Stimulated activated CD4-positive, alpha-beta T cell treated with anti-CD3 and anti-CD28 coated beads, Interleukin-15, amount 100 ng/mL, for 24 hours (primary cell): ENCODE measurements at regions not wholly inside any gene's neighbourhood (a gene's known extent, or its start where the extent isn't known, plus 50 kb on each side); places are given as distances from the start of the nearest gene placed in this dataset.
A peak's percentile ranks its signal among the peaks of the same experiment; 100 is the strongest.

Source experiments
- DNase-seq: peaks from one replicate; pipeline ENCODE4 v3.0.0-alpha.2; 2020

DNA sequence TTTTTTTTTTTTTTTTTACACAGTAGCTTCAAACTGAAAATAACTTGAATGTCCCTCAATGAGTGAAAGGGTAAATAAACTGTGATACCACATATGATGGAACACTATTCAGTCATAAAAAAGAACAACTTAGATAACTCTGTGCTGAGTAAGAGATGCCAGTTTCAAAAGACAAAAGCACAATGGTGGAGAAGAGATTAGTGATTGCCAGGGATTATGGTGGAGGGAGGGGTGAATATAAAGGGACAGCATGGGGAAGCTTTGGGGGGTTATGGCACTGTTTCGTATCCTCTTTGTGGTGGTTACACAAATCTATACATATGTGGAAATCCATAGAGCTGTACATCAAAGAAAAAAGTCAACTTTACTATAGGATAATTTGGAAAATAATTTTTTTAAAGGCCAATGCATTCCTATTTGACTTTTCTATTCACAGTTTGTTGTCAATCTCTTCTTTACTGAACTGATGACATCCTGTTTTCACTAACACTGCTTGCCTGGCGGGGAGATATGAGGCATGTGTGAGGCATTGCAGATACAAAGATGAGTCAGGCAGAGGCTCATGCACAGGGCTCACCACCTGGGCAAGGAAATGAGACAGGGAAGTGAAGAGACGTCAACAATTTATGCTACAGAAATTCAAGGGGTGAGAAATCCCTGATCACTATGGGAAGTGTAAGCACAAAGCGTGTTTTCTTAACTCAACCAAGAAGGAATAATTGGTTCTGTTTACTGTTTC lies 302.7 kb downstream of the DUSP10 start:
- DNase-seq: peak; percentile 75

DNA sequence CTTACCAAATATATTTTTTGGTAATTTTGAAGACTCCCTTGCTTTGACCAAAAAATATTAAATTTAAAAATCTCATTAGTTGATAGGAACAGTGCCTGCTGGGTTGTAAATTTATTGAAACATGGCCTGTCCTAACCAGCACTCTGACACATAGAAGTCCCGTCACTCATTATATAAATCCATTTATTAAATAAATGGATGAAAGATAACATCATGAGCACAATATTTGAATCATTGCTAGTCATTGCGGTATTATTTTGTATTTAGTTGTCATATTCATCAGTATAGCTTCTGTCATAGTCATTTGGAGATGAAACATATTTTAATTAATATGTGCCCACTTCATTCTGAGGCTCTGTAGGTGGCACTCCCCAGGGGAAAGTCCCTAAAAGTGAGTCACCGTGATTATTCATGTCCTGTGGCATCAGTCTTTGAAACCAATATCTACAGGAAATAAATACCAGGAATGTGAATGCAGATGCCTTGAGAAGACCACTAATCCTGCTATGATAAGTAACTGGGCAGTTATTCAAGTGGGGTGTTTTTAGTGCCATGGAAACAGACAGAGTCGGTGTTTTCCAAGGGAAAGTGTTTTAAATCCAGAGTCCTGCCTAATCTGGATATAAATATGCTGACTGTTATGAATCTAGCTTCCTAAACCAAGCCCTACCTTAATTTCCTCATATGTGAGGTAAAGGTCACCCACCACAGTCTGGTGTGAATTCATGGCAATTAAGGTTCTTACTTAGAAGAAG lies 302.0 kb downstream of the DUSP10 start:
- peak; percentile 56 for DNase-seq

DNA sequence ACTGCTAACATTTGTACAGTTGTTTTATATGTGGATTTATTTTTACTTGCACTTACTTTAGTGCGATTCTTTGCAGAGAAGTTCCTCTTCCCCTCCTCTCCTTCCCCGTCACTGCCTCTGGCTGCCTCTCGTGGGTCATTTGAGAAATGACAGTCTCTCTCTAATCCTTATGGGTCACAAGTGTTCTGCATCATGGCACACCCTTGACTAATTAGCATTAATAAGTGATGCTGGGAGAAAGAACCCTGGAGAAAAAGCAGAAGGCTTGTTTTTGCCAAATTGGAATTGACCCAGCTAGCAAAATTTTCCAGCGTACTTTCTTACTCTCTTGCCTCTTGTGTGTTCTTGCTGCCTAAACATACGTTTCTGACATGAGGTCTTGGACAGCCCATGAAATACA lies 301.2 kb downstream of the DUSP10 start:
- no peak for DNase-seq

DNA sequence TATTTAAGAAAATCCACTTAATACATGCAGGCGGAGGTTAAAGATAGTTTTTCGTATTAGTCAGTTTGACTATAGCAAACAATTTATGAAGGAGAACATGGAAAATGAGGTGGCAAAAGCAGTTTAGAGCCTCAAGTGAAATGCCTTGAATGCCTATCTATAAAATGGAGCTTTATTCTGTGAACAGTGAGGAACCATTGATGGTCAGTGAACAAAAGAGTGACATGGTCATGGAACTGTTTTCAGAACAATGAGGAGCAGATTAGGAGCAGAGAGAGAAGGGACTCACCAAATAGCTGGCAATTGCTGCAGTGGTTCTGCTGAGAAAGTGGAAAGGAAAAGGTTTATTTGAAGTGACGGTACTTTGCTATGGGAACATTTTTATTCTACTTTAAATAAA lies 299.8 kb downstream of the DUSP10 start:
- DNase-seq: no peak

DNA sequence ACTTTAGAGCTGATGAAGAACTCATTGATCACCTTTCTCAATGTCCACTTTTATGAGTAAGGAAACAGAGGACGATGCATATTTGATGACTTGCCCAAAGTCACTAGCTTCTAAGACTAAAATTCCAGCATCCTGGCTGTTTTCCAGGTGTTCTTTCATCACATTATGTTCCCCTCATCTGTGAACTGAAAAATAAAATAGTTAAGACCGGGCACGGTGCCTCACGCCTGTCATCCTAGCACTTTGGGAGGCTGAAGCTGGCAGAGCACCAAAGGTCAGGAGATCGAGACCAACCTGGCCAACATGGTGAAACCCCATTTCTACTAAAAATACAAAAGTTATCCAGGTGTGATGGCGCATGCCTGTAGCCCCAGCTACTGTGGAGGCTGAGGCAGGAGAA lies 297.5 kb downstream of the DUSP10 start:
- no peak for DNase-seq

DNA sequence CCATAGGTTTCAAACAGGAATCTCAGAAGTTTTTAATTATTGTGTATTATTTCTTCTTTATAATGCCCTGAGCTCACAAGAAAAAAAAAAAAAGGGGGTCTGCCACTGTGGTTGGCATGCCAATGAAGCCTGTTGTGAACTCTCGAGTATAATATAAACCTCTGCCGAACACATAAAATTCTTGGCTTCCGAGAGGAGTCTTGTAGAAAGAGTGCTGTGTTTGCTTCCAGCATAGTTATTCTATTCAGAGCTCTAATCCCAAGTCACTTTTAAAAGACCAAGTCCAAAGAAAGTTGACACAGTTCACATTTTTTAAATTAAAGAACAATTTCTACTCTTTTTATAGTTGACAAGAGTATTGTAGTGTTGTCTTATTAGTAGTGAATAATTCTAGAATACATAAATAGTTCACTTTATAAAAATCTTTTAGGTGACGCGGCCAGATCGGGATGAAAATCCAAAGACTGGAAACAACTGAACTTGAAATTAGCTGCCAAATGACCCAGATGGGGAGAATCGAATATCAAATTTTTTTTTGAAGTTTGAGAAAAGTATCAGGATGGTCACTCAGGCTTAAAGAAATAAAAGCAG lies 293.2 kb downstream of the DUSP10 start:
- no peak for DNase-seq

DNA sequence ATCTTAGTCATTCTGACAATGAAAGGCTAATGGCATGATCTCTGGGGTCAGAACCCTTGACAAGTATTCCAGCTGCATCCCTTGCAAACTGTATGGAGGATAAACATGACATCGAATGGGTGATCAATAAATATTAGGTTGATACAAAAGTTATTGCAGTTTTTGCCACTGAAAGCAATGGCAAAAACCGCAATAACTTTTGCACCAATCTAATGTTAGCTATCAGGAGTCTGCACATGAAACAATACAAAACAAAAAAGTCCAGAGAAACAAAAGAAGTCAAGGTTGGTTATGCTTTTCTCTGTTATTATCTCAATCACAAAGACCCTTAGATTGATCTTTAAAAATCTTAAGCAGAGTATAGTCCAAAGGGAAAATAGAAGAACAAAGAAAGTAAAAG lies 292.7 kb downstream of the DUSP10 start:
- DNase-seq: no peak

DNA sequence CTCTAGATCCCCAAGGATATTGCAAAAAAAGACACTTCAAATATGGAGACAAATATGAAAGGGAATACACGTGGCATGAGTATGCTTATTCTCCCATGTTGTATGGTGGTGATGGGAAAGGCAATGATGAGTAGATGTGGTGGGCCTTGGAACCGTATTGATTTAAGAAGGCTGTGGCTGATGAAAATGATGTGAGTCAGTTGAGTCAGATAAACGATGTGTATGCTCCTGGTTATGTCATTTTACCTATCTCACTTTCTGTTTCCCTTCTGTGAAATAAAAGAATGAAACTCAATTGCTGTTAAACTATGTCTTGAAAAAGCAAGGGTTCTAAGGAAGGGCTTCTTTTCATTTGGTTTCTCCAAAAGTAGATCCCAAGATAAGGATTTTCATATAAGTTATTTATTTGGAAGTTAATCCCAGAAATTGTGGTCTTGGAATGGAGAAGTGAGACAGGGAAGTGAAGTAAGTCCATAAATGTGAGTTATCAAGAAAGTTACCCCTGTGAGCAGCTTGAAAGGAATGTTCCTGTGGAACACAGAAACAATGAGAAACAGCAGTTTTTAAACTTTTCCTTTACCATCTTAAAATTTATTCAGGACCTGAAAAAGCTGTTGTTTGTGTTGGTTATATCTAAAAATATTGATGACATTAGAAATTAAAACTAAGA lies 292.0 kb downstream of the DUSP10 start:
- no peak for DNase-seq

DNA sequence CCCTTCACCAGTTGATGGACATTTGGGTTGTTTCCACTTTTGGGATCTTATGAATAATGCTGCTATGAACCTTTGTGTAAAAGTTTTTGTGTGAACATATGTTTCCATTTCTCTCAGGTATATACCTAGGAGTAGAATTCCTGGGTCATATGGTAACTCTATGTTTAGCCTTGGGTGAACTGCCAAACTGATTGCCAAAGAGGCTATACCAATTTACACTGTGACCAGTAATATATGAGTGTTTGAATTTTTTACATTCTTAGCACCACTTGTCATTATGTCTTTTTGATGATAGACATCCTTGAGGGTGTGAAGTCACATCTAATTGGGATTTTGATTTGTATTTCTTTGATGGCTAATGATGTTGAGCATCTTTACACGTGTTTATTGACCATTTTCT lies 290.1 kb downstream of the DUSP10 start:
- DNase-seq: no peak

DNA sequence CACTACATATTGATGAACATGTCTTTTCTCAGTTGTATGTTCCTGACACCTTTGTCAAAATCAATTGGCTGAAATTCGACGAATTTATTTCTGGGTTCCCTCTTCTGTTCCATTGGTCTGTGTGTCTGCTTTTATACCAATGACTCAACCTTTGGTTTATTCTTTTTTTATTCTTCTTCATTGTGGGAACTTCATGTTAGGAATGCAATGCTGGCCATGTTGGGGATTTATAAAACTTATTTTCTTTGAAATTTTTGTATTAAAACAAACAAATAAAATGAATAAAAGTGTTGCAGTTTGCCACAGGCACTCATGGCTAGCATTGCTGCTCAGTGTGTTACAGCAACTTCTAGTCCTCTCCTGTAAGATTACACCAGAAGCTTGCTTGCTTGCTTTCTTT lies 287.8 kb downstream of the DUSP10 start:
- no peak for DNase-seq

DNA sequence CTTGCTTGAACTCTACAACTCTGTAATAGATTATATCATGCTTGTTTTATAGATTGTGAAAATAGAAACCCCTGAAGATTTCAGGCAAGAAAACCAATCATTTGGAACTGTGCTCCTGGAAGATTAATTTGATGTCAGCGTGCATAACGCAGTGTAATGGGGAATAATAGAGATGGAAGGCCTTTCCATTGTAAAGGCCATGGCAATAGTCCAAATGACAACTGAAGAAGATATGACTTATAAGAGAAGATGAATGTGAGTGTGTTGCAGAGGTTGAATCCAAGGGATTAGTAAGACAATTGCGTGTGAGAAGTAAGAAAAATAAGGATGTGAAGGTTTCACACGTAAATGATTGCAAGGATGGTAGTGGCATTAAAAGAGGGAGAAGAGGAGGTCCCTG lies 285.0 kb downstream of the DUSP10 start:
- DNase-seq: no peak

DNA sequence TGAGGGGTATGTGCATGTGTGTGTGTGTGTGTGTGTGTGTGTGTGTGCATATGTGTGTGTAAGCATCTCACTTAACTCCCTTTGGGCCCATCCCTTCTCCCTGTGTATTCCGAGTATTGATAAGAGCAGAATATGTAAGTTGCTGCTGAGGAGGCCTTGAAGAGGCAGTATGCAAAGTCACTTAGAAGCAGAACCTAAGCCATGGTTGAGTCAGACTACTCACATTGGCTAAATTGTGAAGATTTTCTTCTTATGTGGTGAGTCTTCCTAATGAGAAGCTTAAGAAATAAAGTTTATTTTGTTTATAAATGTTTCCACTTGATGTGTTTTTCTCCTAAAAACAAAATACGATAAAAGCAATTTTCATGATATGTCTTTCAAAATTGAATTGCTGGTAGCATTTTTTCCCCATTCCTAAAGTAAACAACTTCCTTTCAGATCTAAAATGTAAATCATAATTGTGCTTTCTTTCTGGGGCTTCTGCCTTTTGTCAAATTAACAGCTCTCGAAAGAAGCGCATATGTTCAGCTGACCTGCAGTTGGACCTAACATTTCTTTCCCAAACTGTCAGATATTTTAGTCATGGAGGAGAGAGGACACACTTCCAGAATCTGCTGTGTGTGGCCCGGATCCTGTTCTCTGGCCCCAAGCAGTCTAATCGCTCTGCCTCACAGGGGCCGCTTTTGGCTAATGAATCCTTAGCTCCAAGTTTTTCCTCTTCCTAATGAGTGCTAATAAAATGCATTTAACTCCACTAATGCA lies 284.0 kb downstream of the DUSP10 start:
- no peak for DNase-seq

DNA sequence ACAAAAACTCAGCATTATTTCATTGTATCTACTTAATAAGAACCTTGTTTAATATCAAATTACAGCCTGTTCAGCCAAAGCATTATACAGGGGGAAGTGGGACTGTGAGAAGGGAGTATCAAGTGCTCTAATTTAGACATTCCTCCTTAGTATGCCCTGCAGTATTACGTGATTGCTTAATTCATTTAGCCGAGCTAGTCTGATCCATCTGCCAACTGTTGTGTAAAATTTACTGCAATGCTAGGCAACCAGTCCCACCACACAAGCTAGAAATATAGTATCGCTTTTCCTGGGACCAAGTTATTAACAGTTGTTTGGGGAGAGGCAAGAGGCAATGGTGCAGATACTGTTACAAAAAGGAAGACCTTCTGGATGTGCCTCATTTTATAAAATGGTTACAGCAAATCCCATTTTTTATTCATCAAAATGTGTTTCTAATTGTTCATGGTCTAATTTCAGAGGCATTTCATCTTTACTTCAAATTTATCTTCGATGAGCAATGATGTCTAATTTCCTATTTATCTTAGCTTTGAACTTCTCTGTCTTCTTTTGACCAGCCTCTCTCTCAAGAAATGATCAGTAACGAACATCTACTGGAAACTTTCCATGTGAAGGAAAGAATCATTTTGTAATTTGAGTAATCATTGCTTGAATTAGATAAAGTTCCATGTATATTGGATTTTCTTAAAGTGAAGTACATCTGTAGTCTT lies 283.3 kb downstream of the DUSP10 start:
- no peak for DNase-seq

DNA sequence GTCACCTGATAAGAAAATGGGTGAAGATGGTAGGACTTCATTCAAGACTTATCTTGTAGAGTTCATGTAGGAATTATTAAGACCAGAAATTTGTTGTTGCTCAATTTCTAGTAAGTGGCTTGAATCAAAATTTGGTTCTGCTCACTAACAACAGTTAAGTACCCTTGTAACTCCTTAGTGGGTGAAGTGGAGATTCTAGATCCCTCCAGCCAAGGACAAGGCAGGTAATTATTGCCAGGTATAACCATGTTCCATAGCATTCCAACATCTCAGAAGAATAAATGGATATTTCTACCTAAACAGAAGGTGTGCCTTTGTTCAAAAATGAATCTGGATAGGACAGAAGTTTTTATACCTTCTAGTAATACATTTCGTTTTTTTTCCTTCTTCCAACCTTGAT lies 282.3 kb downstream of the DUSP10 start:
- no peak for DNase-seq

DNA sequence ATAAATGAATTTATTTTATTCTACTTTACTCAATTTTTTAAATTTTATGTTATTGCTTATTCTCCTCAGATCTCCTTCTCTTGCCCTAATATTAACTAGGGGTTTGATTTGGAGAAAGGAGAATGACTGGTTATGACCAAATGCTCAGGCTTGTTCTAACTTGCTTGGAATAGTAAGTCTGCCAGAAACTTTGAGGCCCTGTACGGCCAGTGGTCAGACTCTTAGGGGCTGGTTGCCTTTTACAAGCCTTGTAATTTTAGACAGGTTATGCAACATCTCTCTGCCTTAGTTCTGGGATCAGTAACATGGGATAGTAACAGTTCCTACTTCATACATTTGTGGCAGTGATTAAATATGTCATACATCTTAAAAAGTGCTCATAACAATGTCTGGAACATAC lies 279.5 kb downstream of the DUSP10 start:
- DNase-seq: no peak

DNA sequence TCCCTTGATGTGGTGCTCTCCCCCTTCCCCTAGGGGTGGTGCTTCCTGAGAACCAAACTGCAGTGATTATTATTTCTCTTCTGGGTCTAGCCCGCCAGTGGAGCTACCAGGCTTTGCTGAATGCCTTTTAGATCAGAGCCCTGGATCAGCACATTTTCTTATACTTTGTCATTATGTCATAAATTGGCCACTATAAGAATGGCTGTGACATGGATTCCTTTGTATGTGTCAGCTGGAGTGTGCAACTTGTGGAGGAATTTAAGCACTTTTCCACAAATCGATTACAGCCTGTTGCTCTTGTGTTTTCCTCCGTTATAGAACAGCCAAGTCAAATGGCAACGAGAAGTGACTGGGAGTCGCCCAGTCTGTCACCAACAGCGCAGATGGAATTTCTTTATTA lies 273.3 kb downstream of the DUSP10 start:
- DNase-seq: no peak

DNA sequence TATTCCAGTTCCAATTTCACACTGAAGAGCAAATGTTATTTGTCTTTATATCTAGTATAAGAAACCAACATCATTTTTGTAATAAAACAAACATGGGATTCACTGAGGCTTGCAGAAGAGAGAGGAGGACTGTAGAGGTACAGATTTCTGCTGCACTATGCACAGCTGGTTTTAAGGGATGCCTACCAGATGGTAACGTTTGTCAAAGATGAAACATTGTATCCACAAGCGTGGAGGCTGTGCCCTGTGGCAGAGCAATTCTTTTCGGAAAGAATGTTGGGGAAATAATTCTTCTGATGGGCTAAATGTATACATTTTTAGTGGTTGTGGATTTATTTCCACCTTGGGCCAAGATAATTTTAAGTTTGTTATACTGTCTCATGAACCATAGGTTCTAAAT lies 272.4 kb downstream of the DUSP10 start:
- DNase-seq: no peak

DNA sequence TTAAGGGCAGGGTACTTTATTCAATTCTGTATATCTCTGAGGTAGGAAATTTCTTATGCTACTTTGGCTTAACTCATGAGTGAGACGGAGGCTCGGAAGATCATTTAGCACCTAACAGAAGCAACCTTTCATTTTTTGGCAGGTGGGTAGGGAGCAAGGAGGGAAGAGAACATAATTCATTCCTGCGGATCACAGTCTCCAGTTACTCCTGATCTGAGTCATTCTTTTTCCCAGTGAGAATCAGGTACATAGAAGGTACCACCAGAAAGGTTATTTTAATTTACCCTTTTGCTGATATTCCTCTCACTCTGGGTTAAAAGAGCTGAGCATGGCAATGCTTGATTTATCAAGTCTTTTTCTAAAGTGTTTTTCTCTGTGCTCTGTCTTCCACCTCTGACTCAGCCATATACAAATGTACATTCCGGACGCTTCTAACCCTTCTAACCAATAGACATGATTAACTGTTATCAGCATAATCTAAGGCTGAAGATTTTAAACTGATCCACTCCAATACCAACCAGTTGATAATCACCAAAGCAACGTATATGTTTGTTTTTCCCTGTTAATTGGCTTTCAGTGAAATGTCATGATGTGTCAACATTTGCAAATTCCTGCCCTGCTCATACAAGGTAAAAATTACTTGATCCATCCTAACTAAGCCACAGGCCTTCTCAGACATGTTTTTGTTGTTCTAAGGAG lies 271.7 kb downstream of the DUSP10 start:
- no peak for DNase-seq

DNA sequence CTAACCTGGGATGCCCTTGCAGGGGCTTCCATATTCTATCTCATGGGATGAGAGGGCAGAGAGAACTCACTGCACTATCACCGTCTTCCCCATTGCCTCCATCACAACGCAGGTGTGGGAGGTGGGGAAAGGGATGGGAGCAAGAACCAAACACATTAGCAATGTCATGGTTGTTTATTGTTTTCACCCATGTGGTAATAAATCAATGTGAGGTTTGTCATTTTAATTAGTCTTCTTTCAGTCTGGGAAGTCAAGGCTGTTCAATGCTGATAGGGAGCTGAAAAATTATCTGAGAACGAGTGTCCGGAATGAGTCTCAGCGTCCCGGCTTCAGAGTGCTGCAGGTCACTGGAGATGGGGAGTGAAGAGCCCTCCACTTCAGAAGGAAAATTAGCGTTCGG lies 268.5 kb downstream of the DUSP10 start:
- DNase-seq: no peak

DNA sequence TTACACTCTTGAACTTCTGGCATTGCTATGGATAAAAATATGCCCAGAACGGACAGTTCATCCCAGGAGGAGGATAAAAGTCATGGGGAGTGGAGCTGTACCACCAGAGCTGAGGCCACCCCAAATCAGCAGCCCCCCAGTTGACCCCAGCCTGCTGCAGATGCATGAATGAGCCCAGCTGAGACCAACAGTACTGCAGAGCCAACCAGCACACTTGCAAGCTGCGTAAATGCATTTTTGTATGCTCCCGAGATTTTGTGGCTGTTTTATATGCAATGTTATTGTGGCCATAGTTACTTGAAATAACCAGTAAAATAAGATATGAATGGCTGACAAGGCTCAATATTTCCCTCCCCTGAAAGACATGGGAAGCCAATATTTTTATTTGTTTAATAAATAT lies 264.6 kb downstream of the DUSP10 start:
- no peak for DNase-seq
